Cardiac muscle cell (in vitro differentiated cells and primary cell): ENCODE measurements at regions not wholly inside any gene's neighbourhood (a gene's known extent, or its start where the extent isn't known, plus 50 kb on each side); places are given as distances from the start of the nearest gene placed in this dataset.
"Not testable (repeated sequence)": the region's sequence is repeated elsewhere in the genome, so short reads cannot be mapped to it uniquely, and the experiment has no call there.

Source experiments
- DNase-seq, 2 donors: peaks; one replicate each; pipeline versions ENCODE4 v3.0.0 to v3.0.0-alpha.2; 2010 to 2017; ENCODE audit warnings: low read depth in 1 of 2, low spot score in 1 of 2
- H3K27ac ChIP-seq: fragments of 200-600 bp; sonication (generic); 2 replicates; pipeline ENCODE4 v1.5.1; 2016
- H3K27me3 ChIP-seq: fragments of 200-600 bp; sonication (generic); 2 replicates; pipeline ENCODE4 v1.6.0; 2016; ENCODE audit warnings: control low read depth
- H3K36me3 ChIP-seq: fragments of 200-600 bp; sonication (generic); 2 replicates; pipeline ENCODE4 v1.5.1; 2016; ENCODE audit warnings: control low read depth
- H3K4me1 ChIP-seq: fragments of 200-600 bp; sonication (generic); 2 replicates; pipeline ENCODE4 v1.8.1; 2017; ENCODE audit warnings: low read depth, mild to moderate bottlenecking, mixed run types
- H3K4me3 ChIP-seq: fragments of 200-600 bp; sonication (generic); 2 replicates; pipeline ENCODE4 v1.5.1; 2016; ENCODE audit warnings: mild to moderate bottlenecking
- H3K9me3 ChIP-seq: fragments of 200-600 bp; sonication (generic); 2 replicates; pipeline ENCODE4 v1.5.1; 2017; ENCODE audit warnings: low read depth, mild to moderate bottlenecking, control low read depth
- TF ChIP-seq, protein P1 (sequence below): IDR thresholded peaks from 2 replicates; pipeline ENCODE4 v1.5.1; 2012; ENCODE audit warnings: low read depth, mild to moderate bottlenecking, low read length

DNA sequence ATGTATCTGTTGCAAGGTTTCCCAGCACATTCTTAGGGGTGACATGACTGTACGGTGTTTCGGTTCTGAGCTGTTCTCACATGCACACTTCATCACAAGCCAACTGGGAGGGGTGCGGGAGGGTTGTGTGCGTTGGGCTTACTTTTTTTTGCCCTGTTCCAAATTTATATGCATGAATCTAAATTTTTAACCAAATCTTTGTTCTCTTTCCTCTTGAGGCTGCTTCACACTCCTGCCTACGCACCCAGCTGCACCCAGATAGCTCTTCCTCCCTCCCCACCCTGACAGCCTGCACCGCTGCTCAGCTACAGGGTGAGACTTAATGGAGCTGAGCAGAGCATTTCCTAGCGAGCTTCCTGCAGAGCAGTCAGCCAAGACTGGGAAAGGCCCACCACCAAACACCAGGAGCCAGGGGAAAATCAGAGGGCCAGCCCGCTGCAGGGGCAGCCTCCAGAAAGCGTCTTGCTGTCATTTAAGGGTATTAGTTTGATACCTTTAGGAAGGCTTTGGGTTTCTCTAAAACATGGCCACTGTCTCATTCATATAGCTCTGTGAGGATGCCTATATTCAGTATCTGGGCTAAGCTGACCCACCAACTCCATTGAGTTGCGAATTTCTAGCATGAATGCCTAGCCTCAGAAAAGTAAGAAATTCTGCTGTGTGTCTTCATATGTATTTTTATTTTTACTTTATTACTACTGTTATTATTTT lies 84.5 kb downstream of the POU3F3 start:
- Histone ChIP-seq H3K9me3 (no peaks in the 10 kb centered on the region), H3K36me3 (no peaks in the 10 kb centered on the region), H3K27ac (no peak overlapping the region), H3K4me3 (no peak overlapping the region), H3K27me3 (no peaks in the 10 kb centered on the region), H3K4me1 (no peaks in the 10 kb centered on the region)
- TF ChIP-seq, protein P1, sequence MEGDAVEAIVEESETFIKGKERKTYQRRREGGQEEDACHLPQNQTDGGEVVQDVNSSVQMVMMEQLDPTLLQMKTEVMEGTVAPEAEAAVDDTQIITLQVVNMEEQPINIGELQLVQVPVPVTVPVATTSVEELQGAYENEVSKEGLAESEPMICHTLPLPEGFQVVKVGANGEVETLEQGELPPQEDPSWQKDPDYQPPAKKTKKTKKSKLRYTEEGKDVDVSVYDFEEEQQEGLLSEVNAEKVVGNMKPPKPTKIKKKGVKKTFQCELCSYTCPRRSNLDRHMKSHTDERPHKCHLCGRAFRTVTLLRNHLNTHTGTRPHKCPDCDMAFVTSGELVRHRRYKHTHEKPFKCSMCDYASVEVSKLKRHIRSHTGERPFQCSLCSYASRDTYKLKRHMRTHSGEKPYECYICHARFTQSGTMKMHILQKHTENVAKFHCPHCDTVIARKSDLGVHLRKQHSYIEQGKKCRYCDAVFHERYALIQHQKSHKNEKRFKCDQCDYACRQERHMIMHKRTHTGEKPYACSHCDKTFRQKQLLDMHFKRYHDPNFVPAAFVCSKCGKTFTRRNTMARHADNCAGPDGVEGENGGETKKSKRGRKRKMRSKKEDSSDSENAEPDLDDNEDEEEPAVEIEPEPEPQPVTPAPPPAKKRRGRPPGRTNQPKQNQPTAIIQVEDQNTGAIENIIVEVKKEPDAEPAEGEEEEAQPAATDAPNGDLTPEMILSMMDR: no peak
- DNase-seq: no peak

DNA sequence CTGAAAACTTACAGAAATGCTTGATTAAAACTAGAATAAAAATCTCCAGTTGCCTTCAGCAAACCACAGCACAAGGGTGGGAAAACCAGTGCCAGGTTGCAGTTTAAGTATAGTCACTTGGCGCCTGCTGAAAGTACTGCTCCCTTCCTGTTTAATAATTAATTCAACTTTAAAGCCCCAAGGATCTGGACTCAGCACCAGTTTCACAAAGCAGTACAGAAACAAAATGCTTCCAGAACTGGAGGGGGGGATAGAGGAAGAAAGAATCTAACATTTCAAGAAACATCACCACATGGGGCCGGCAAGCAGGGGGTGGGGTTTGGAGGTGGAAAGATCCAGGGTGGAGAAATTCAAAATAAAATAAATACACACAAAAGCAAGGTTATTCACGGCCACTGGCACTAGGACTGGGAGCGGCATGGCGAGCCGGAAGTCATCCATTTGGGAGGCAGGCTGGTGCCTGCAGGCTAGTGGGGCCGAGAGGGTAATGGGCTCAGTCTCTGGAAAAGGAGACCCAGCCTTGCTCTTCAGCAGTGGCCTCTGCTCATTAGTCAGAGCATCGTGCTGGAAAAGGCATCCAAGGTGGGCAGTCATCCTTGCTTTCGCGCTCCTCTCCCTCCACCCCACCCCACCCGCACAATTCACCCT lies 85.8 kb downstream of the POU3F3 start:
- Histone ChIP-seq H3K36me3 (no peaks in the 10 kb centered on the region), H3K9me3 (no peaks in the 10 kb centered on the region), H3K4me3 (no peak overlapping the region), H3K27me3 (no peaks in the 10 kb centered on the region), H3K4me1 (no peaks in the 10 kb centered on the region), H3K27ac (no peak overlapping the region)
- no peak for DNase-seq
- TF ChIP-seq, protein P1: no peak

DNA sequence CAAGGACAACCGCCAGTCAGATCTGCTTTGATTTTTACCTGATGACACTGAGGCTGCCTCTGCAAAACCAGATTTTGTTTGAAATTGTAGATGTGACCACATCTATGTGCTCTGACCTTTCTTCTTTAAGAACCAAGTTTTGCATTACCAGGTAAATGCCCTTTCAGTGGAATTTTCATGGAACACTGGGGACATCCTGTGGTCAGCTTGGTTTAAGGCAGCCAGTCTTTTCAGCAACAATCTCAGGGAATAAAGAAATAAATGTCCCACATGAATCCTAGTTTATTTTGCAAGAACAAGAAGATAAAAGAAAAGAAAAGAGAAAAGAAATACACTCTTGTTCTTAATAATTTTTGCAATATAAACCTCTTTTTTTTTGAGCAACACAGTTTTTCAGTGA lies 90.6 kb downstream of the POU3F3 start:
- Histone ChIP-seq H3K9me3 (no peaks in the 10 kb centered on the region), H3K27ac (no peak overlapping the region), H3K27me3 (peaks cover 3% of the 10 kb centered on the region), H3K4me3 (no peak overlapping the region), H3K4me1 (no peaks in the 10 kb centered on the region), H3K36me3 (no peaks in the 10 kb centered on the region)
- peak; percentile 0 to 32 for DNase-seq
- TF ChIP-seq, protein P1: no peak

DNA sequence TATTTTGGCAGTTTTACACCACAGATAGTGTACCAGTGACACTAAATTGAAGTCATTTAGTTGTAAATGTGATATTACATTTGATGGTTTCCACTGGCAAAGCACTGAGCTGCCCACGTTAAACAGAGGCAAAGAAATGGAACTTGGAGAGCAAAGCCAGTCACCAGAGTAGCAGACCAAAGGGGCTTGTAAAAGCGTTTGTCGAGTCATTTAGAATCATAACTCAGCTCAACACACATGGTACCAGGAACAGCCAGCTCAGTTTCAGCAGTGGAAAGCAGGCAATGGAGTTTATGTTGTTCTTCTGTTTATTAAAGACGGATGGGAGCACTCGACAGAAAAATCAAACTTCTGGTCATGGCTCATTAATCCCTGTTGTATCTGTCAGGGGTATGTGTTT lies 91.2 kb downstream of the POU3F3 start:
- Histone ChIP-seq H3K9me3 (no peaks in the 10 kb centered on the region), H3K36me3 (no peaks in the 10 kb centered on the region), H3K4me1 (no peaks in the 10 kb centered on the region), H3K4me3 (no peak overlapping the region), H3K27me3 (peaks cover 3% of the 10 kb centered on the region), H3K27ac (no peak overlapping the region)
- TF ChIP-seq, protein P1: no peak
- no peak for DNase-seq

DNA sequence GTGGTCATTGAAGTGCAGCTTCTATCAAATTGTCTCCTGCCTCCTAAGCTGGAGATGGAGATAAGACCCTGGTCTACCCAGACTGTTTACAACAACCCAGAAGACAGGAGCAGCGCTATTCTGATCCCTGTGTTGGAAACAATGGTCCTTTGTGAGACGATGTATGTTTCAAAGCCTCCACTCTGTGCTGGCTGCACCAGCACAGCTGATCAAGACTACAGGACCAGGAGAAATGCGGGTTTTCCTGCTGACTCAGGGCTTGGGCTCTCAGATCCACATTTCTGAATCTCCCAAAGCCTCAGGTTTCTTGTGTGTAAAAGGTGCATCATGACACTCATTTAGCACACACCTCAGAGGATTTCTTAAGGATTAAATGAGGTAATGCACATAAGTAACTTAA lies 92.0 kb downstream of the POU3F3 start:
- DNase-seq: no peak
- peaks cover 3% of the 10 kb centered on the region for H3K27me3 ChIP-seq
- no peak overlapping the region for H3K4me3 ChIP-seq
- no peaks in the 10 kb centered on the region for H3K36me3 ChIP-seq
- no peaks in the 10 kb centered on the region for H3K9me3 ChIP-seq
- no peak overlapping the region for H3K27ac ChIP-seq
- H3K4me1 ChIP-seq: no peaks in the 10 kb centered on the region
- TF ChIP-seq, protein P1: no peak

DNA sequence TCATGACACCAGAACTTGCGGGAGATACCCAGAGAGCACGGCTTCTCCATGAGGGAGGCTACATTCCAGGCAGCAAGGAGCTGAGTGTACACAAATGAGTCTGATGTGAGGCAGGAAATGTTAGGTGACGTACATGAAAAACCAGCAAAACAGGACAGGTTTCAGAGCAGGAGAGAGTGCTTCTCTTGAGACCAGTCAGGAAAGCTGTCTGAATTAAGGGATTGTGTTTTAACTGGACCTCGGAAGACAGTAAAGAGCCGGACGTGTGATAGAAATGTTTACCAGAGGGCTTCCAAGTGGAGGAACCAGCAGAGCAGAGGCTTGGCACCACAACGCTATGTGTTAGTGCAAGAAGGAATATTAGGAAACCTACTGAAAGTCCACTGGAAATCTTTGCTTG lies 90.4 kb upstream of the MRPS9 start:
- H3K9me3 ChIP-seq, H3K27me3 ChIP-seq, H3K36me3 ChIP-seq, DNase-seq, H3K27ac ChIP-seq, H3K4me1 ChIP-seq, H3K4me3 ChIP-seq: not testable (repeated sequence)
